ENCODE measurements at regions not wholly inside any gene's neighbourhood (a gene's known extent, or its start where the extent isn't known, plus 50 kb on each side); places are given as distances from the start of the nearest gene placed in this dataset.
"Not testable (repeated sequence)": the region's sequence is repeated elsewhere in the genome, so short reads cannot be mapped to it uniquely, and the experiment has no call there.

GRCh38 chr5:24163091-24163490 is 481.7 kb downstream of the CDH10 start:
- H3K4me3 Mint-ChIP-seq: no peak overlapping the region
- DNase-seq (ENCODE audit: low spot score in 2 of 2) (no peak), ATAC-seq (ENCODE audit: low read depth) (no peak)
- no peaks in the 10 kb centered on the region for H3K4me1 Mint-ChIP-seq
- H3K27me3 Mint-ChIP-seq: no peaks in the 10 kb centered on the region
- H3K27ac Mint-ChIP-seq: no peak overlapping the region
- H3K9me3 Mint-ChIP-seq: peaks cover 11% of the 10 kb centered on the region
- H3K36me3 Mint-ChIP-seq: no peaks in the 10 kb centered on the region

- H3K4me3 Mint-ChIP-seq: no peak overlapping the region
Measured at GRCh38 chr5:24167806-24168205, 477.0 kb downstream of the CDH10 start.

GRCh38 chr5:24170026-24170425 is 474.8 kb downstream of the CDH10 start:
- DNase-seq (ENCODE audit: low spot score in 2 of 2) (no peak), ATAC-seq (ENCODE audit: low read depth) (no peak)
- H3K4me1 Mint-ChIP-seq: no peaks in the 10 kb centered on the region
- no peak overlapping the region for H3K27ac Mint-ChIP-seq
- no peaks in the 10 kb centered on the region for H3K27me3 Mint-ChIP-seq
- no peaks in the 10 kb centered on the region for H3K36me3 Mint-ChIP-seq
- peaks cover 6% of the 10 kb centered on the region for H3K9me3 Mint-ChIP-seq
- no peak overlapping the region for H3K4me3 Mint-ChIP-seq

More at GRCh38 chr5:24167806-24168205, 477.0 kb downstream of the CDH10 start:
- Mint-ChIP-seq H3K27ac (no peak overlapping the region), H3K9me3 (peaks cover 6% of the 10 kb centered on the region), H3K36me3 (no peaks in the 10 kb centered on the region), H3K4me1 (no peaks in the 10 kb centered on the region), H3K27me3 (no peaks in the 10 kb centered on the region)
- no peak for DNase-seq (ENCODE audit: low spot score in 2 of 2)
- no peak for ATAC-seq (ENCODE audit: low read depth)

DNA sequence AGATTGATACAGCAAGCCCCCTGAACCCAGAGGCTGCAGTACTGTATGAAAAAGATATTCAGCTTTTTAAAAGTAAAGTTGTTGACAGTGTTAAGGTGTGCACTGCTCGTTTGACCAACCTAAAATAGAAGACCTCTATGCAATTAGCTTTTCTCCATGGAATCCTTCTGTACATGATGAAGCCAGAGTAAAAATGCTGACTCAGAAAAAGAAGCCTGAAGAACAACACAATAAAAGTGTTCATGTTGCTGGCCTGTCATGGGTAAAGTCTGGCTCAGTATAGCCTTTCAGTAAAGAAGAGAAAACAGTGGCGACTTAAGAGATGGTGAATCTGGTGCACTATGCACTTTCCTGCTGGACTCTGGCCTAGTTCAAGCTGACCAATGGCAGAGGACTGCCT is 473.8 kb downstream of the CDH10 start:
- H3K27ac Mint-ChIP-seq, H3K36me3 Mint-ChIP-seq: not testable (repeated sequence)

DNA sequence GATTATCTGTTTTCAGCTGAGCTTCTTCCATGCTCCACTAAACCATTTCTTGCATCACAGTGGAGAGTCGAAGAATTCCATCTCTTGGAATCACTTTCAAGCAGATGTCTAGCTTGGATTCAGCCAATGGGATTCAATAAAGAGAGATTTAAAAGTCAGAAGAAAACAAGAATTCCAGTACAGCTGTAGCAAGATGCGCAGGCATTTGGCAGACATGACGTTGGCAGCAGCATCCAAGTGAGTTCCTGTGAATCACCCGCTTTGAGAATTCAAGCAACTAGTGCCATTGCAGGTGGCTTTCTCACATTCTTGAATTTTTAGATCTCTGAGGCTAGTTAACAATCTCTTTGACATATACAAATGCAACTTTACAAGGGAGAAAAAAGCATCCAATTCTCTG is 467.0 kb downstream of the CDH10 start:
- Mint-ChIP-seq H3K4me1 (no peaks in the 10 kb centered on the region), H3K36me3 (no peaks in the 10 kb centered on the region), H3K27ac (no peak overlapping the region), H3K9me3 (peaks cover 4% of the 10 kb centered on the region), H3K27me3 (no peaks in the 10 kb centered on the region), H3K4me3 (no peak overlapping the region)
- DNase-seq (ENCODE audit: low spot score in 2 of 2) (no peak), ATAC-seq (ENCODE audit: low read depth) (no peak)

More for the DNA sequence above, 473.8 kb downstream of the CDH10 start:
- not testable (repeated sequence) for H3K4me3 Mint-ChIP-seq; H3K27me3 Mint-ChIP-seq; DNase-seq (ENCODE audit: low spot score in 2 of 2); ATAC-seq (ENCODE audit: low read depth); H3K9me3 Mint-ChIP-seq; H3K4me1 Mint-ChIP-seq

DNA sequence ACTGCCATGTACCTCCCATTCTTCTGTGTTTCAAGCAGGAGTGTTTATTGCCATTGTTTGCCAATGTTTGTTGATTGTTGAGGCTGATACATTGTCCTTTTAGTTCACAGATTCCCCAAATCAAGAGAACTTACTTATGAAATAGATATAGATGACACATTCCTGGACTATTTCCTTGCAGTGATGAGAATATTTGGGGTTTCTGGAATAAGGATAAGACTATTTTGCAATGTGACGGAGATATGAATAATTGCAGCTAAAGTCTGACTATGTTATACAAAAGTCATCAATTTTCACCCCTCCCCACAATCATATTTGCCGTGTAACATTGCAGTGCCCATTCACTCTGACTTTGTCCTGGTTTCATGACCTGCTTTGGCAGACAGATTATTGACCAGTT is 460.8 kb downstream of the CDH10 start:
- H3K36me3 Mint-ChIP-seq: no peaks in the 10 kb centered on the region
- H3K27ac Mint-ChIP-seq: no peak overlapping the region
- H3K9me3 Mint-ChIP-seq: peaks cover 5% of the 10 kb centered on the region
- no peak for DNase-seq (ENCODE audit: low spot score in 2 of 2)
- no peak for ATAC-seq (ENCODE audit: low read depth)
- no peak overlapping the region for H3K4me3 Mint-ChIP-seq
- H3K27me3 Mint-ChIP-seq: no peaks in the 10 kb centered on the region
- no peaks in the 10 kb centered on the region for H3K4me1 Mint-ChIP-seq

DNA sequence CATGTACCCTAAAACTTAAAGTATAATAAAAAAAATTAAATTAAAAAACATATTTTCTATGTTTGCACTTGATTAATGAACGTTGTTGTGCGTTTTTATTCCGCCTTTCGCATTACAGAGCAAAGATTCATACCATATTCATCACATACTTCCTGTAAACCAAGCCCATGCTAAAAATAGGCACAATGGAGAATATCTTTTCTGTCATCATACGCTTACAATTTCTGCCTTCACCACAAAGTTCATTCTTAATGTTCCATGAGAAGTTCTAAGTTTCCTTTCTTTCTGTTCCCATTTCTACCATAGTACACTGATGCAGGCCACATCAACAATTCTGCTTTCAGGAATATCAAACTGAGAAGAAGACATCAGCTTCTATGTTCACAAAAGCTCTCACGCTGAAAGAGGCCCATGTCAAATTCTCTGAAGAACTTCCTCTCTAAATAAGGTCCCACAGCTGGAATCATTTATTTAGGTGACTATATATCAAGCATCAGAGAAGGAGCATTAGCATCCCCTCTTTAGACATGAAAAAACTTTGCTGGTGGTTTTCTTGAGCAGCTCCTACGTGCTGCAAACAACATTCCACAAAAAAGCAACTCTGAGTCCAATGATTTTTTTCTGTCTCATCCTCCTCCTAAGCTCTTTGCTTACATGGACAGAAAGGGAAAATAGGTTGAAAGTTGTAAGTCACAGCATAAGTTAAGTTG is 456.4 kb downstream of the CDH10 start:
- no peak for DNase-seq (ENCODE audit: low spot score in 2 of 2)
- Mint-ChIP-seq H3K27ac (no peak overlapping the region), H3K4me1 (no peaks in the 10 kb centered on the region), H3K36me3 (no peaks in the 10 kb centered on the region), H3K4me3 (no peak overlapping the region), H3K9me3 (peaks cover 1% of the 10 kb centered on the region), H3K27me3 (no peaks in the 10 kb centered on the region)
- no peak for ATAC-seq (ENCODE audit: low read depth)

DNA sequence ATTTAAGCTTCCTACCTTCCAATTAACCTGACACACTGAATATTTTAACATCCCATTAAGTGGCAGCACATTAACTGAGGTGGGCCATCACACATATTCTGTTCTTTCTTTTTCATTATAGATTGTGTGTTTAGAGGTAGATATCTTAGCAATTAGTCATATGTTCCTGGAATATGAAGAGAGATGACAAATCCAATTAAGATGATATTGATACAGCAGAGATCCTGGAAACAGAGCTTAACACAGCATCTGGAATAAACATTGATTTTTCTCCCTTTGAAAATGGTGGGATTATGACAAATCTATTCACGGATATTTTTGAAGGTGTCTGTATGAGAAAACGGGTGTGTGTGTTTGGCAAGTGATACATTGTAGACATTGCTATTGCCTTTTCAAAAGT is 448.0 kb downstream of the CDH10 start:
- H3K4me3 Mint-ChIP-seq: no peak overlapping the region
- no peak for ATAC-seq (ENCODE audit: low read depth)
- H3K27me3 Mint-ChIP-seq: no peaks in the 10 kb centered on the region
- H3K9me3 Mint-ChIP-seq: peaks cover 5% of the 10 kb centered on the region
- H3K36me3 Mint-ChIP-seq: no peaks in the 10 kb centered on the region
- H3K27ac Mint-ChIP-seq: no peak overlapping the region
- DNase-seq (ENCODE audit: low spot score in 2 of 2): no peak
- no peaks in the 10 kb centered on the region for H3K4me1 Mint-ChIP-seq

- no peaks in the 10 kb centered on the region for H3K27me3 Mint-ChIP-seq
- H3K4me1 Mint-ChIP-seq: no peaks in the 10 kb centered on the region
- H3K36me3 Mint-ChIP-seq: no peaks in the 10 kb centered on the region
- no peak overlapping the region for H3K4me3 Mint-ChIP-seq
- no peak for DNase-seq (ENCODE audit: low spot score in 2 of 2)
- ATAC-seq (ENCODE audit: low read depth): no peak
- no peak overlapping the region for H3K27ac Mint-ChIP-seq
- H3K9me3 Mint-ChIP-seq: peaks cover 7% of the 10 kb centered on the region
Measured at GRCh38 chr5:24208686-24209106, 436.1 kb downstream of the CDH10 start.

- Mint-ChIP-seq H3K27ac (no peak overlapping the region), H3K4me3 (no peak overlapping the region), H3K27me3 (no peaks in the 10 kb centered on the region), H3K9me3 (peaks cover 4% of the 10 kb centered on the region), H3K4me1 (no peaks in the 10 kb centered on the region), H3K36me3 (no peaks in the 10 kb centered on the region)
- no peak for DNase-seq (ENCODE audit: low spot score in 2 of 2)
- no peak for ATAC-seq (ENCODE audit: low read depth)
Measured at GRCh38 chr5:24215114-24215513, 429.7 kb downstream of the CDH10 start.

- H3K9me3 Mint-ChIP-seq: peaks cover 14% of the 10 kb centered on the region
- no peaks in the 10 kb centered on the region for H3K27me3 Mint-ChIP-seq
- no peak overlapping the region for H3K4me3 Mint-ChIP-seq
- no peaks in the 10 kb centered on the region for H3K4me1 Mint-ChIP-seq
- H3K36me3 Mint-ChIP-seq: no peaks in the 10 kb centered on the region
- no peak for ATAC-seq (ENCODE audit: low read depth)
- no peak overlapping the region for H3K27ac Mint-ChIP-seq
- DNase-seq (ENCODE audit: low spot score in 2 of 2): no peak
Measured at GRCh38 chr5:24222876-24223275, 421.9 kb downstream of the CDH10 start.

DNA sequence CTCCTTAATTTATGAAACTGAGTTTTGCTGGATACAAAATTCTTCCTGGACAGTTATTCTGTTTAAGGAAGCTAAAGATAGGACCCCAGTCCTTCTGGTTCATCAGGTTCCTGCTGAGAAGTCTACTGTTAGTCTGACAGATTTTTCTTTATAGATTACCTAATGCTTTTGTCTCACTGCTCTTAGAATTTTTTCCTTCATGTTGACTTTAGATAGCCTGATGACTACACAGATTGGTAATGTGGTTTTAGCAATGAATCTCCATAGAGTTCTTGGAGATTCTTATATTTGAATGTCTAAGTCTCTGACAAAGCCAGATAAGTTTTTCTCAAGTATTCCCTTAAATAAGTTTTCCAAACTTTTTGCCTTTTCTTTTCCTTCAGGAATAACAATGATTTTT is 419.7 kb downstream of the CDH10 start:
- Mint-ChIP-seq H3K27me3 (no peaks in the 10 kb centered on the region), H3K27ac (no peak overlapping the region), H3K36me3 (no peaks in the 10 kb centered on the region), H3K4me1 (no peaks in the 10 kb centered on the region), H3K9me3 (peaks cover 11% of the 10 kb centered on the region), H3K4me3 (no peak overlapping the region)
- DNase-seq (ENCODE audit: low spot score in 2 of 2) (no peak), ATAC-seq (ENCODE audit: low read depth) (no peak)

DNA sequence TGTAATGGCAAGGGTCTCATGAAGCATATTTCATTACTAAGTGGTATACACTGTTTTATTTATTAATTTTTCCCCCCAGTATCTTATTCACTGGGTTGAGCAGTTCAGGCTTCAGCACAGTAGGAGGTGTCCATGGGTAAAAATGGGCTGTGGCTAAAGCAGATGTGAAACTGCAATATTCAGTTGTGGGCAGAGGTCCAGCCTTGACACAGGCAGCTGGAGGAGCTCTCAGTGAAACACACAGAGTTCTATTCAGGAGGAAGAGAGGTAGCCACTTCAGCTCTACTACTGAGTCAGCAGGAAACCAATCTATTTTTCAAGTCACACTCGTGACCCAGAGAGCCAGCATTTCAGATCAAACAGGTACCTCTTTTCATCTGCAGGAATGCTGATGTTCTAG is 418.3 kb downstream of the CDH10 start:
- Mint-ChIP-seq H3K36me3 (no peaks in the 10 kb centered on the region), H3K27me3 (no peaks in the 10 kb centered on the region)
- DNase-seq (ENCODE audit: low spot score in 2 of 2): no peak

DNA sequence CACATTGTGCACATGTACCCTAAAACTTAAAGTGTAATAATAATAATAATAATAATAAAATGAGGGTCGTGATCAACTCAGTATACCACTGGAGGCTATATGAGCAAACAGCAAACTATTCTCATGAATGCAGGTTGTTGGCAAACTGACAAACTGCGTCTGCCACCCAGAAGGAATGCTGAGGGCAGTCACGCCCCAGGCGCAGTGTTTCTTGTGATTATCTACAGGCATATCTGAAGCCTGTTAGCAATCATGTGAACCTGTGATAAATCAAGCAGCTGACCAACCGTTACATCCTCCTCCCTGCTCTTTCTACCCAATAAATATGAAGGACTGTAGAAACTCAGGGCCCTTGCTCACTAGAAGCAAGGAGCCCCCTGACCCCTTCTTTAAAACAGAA is 416.9 kb downstream of the CDH10 start:
- not testable (repeated sequence) for DNase-seq (ENCODE audit: low spot score in 2 of 2); H3K27me3 Mint-ChIP-seq; H3K4me3 Mint-ChIP-seq; H3K36me3 Mint-ChIP-seq; ATAC-seq (ENCODE audit: low read depth); H3K4me1 Mint-ChIP-seq; H3K9me3 Mint-ChIP-seq; H3K27ac Mint-ChIP-seq

More for the DNA sequence above, 418.3 kb downstream of the CDH10 start:
- Mint-ChIP-seq H3K4me3 (no peak overlapping the region), H3K4me1 (no peaks in the 10 kb centered on the region), H3K9me3 (peaks cover 5% of the 10 kb centered on the region), H3K27ac (no peak overlapping the region)
- ATAC-seq (ENCODE audit: low read depth): no peak

DNA sequence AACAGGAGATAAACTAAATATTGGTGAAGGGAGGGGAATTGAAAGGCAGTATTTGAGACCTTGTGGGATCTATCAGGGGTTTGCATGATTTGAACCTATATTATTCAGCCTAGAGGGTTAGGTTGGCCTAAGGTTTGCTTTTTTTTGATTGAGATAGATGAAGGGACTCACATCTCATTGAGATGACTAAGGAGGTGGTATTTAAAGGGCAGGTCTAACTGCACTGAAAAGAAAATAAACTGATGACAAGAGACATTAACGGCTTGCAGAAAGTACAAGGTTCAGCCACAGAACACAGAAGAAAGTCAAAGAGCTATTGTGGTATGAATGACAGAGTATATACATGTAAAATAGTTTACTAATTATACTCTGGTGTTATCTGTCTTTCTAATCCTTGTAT is 412.7 kb downstream of the CDH10 start:
- ATAC-seq (ENCODE audit: low read depth): no peak
- no peaks in the 10 kb centered on the region for H3K9me3 Mint-ChIP-seq
- H3K4me3 Mint-ChIP-seq: no peak overlapping the region
- H3K27me3 Mint-ChIP-seq: no peaks in the 10 kb centered on the region
- no peak for DNase-seq (ENCODE audit: low spot score in 2 of 2)
- no peak overlapping the region for H3K27ac Mint-ChIP-seq
- H3K4me1 Mint-ChIP-seq: no peaks in the 10 kb centered on the region
- H3K36me3 Mint-ChIP-seq: no peaks in the 10 kb centered on the region

All from memory B cell (primary cell).